AG04450 (cell line): ENCODE measurements at regions not wholly inside any gene's neighbourhood (a gene's known extent, or its start where the extent isn't known, plus 50 kb on each side); places are given as distances from the start of the nearest gene placed in this dataset.

Experiments used
- CTCF ChIA-PET: fragments of 300-600, 350-600 bp; formaldehyde crosslinking; extraction: SDS; loops from one replicate; lab custom pipeline; 2022; ENCODE audit warnings: antibody characterized with exemption, inconsistent platforms; lab: Charles Lee
- POLR2A ChIA-PET: fragments of 350-600 bp; formaldehyde crosslinking; extraction: SDS; loops from one replicate; lab custom pipeline; 2021; ENCODE audit warnings: antibody characterized with exemption, inconsistent platforms; lab: Yijun Ruan, JAX
- DNase-seq: peaks from one replicate; pipeline ENCODE4 v3.0.0-alpha.2; 2011; ENCODE audit warnings: low read depth, low spot score
- H3K27ac ChIP-seq: one replicate; pipeline ENCODE4 v1.5.1; 2012; ENCODE audit warnings: low read depth, low read length, control low read depth
- H3K27me3 ChIP-seq: one replicate; pipeline ENCODE4 v1.6.0; 2012; ENCODE audit warnings: low read length; ENCODE audit not compliant: control insufficient read depth, insufficient read depth
- H3K4me3 ChIP-seq: 2 replicates; pipeline ENCODE4 v1.5.1; 2011; ENCODE audit warnings: mild to moderate bottlenecking, low read depth, low read length, control low read depth
- H3K9me3 ChIP-seq: 2 replicates; pipeline ENCODE4 v1.5.1; 2012; ENCODE audit warnings: low read length; ENCODE audit not compliant: control insufficient read depth, insufficient read depth
- CTCF ChIP-seq: IDR thresholded peaks from 2 replicates; pipeline ENCODE4 v1.5.1; 2011; ENCODE audit warnings: low read depth, low read length, control low read depth, inconsistent platforms

- CTCF ChIA-PET = interaction anchor here (0.8 kb wide), 1 partner anchor 140 kb away, joined by 3 read pairs; no protein-coding TSS in a partner anchor
- TF ChIP-seq CTCF = no peak
- Histone ChIP-seq H3K4me3 (no peak overlapping the region), H3K27me3 (peaks cover 3% of the 10 kb centered on the region), H3K9me3 (no peaks in the 10 kb centered on the region), H3K27ac (no peak overlapping the region)
- POLR2A ChIA-PET = no interaction called here
- DNase-seq = no peak
Measured at GRCh38 chr3:186477033-186477432, 67.1 kb downstream of the CRYGS start.

- CTCF ChIA-PET = interaction anchor here (0.8 kb wide), 1 partner anchor 140 kb away, joined by 3 read pairs; no protein-coding TSS in a partner anchor
- no peaks in the 10 kb centered on the region for H3K9me3 ChIP-seq
- peaks cover 4% of the 10 kb centered on the region for H3K27me3 ChIP-seq
- H3K4me3 ChIP-seq = no peak overlapping the region
- no peak for TF ChIP-seq CTCF
- POLR2A ChIA-PET = no interaction called here
- H3K27ac ChIP-seq = no peak overlapping the region
- DNase-seq = no peak
Measured at GRCh38 chr3:186476541-186476940, 67.6 kb downstream of the CRYGS start.

- ChIA-PET POLR2A (no interaction called here), CTCF (no interaction called here)
- no peak overlapping the region for H3K27ac ChIP-seq
- no peaks in the 10 kb centered on the region for H3K9me3 ChIP-seq
- no peak for TF ChIP-seq CTCF
- peaks cover 7% of the 10 kb centered on the region for H3K27me3 ChIP-seq
- no peak overlapping the region for H3K4me3 ChIP-seq
- DNase-seq = no peak
Measured at GRCh38 chr3:186476044-186476468, 68.1 kb downstream of the CRYGS start.

- TF ChIP-seq CTCF = no peak
- DNase-seq = no peak
- Histone ChIP-seq H3K27ac (no peak overlapping the region), H3K4me3 (no peak overlapping the region), H3K9me3 (no peaks in the 10 kb centered on the region), H3K27me3 (peaks cover 16% of the 10 kb centered on the region)
- POLR2A ChIA-PET = no interaction called here
- CTCF ChIA-PET = no interaction called here
Measured at GRCh38 chr3:186473166-186473565, 71.0 kb downstream of the CRYGS start.

GRCh38 chr3:186472456-186473008 lies 71.6 kb downstream of the CRYGS start:
- Histone ChIP-seq H3K4me3 (no peak overlapping the region), H3K27me3 (peaks cover 16% of the 10 kb centered on the region), H3K9me3 (no peaks in the 10 kb centered on the region), H3K27ac (no peak overlapping the region)
- no peak for TF ChIP-seq CTCF
- POLR2A ChIA-PET = no interaction called here
- no peak for DNase-seq
- CTCF ChIA-PET = interaction anchor here (1.0 kb wide), 1 partner anchor 142 kb away, joined by 3 read pairs; no protein-coding TSS in a partner anchor
